Keratinocyte (primary cell): ENCODE measurements at regions not wholly inside any gene's neighbourhood (a gene's known extent, or its start where the extent isn't known, plus 50 kb on each side); places are given as distances from the start of the nearest gene placed in this dataset.

Experiments
- CTCF ChIP-seq, 3 experiments: IDR thresholded peaks in 1 of 3; conservative IDR thresholded peaks in 1 of 3; optimal IDR thresholded peaks in 1 of 3; 2 replicates in 2 of 3; 3 replicates in 1 of 3; pipeline versions ENCODE3 to v1.5.1; 2011; ENCODE audit warnings: low read length in 3 of 3, mild to moderate bottlenecking in 3 of 3, moderate library complexity in 2 of 3, control low read depth in 1 of 3, inconsistent platforms in 1 of 3; ENCODE audit not compliant: insufficient read depth in 2 of 3; ENCODE audit errors: extremely low read depth in 1 of 3
- EZH2 ChIP-seq: IDR thresholded peaks from one replicate; pipeline ENCODE4 v1.6.1; 2012; ENCODE audit warnings: inconsistent platforms, mild to moderate bottlenecking, low read length, moderate library complexity

GRCh38 chr6:132910759-132911158, 96.4 kb downstream of the RPS12 start:
- TF ChIP-seq CTCF (optimal IDR thresholded peaks at IDR 0.05 in 1 of 3, IDR thresholded peaks at IDR 0.05 in 1 of 3, conservative IDR thresholded peaks at IDR 0.05 in 1 of 3; ENCODE audit: extremely low read depth in 1 of 3, insufficient read depth in 2 of 3, low read length in 3 of 3) (no peak), EZH2 (no peak)
